ENCODE measurements at regions not wholly inside any gene's neighbourhood (a gene's known extent, or its start where the extent isn't known, plus 50 kb on each side); places are given as distances from the start of the nearest gene placed in this dataset.

- DNase-seq (ENCODE audit: extremely low read depth, low read depth): no peak
- TF ChIP-seq CTCF (IDR thresholded peaks at IDR 0.05; ENCODE audit: low read depth, low read length): no peak
These were observed 572.0 kb downstream of the BCOR start for GRCh38 chrX:39525758-39526157.

- no peak for DNase-seq (ENCODE audit: extremely low read depth, low read depth)
- TF ChIP-seq CTCF (IDR thresholded peaks at IDR 0.05; ENCODE audit: low read depth, low read length): no peak
These were observed 570.7 kb downstream of the BCOR start for GRCh38 chrX:39527025-39527424.

- no peak for TF ChIP-seq CTCF (IDR thresholded peaks at IDR 0.05; ENCODE audit: low read depth, low read length)
- no peak for DNase-seq (ENCODE audit: extremely low read depth, low read depth)
These were observed 569.4 kb downstream of the BCOR start for GRCh38 chrX:39528161-39528916.

GRCh38 chrX:39532761-39533160, 565.0 kb downstream of the BCOR start:
- DNase-seq (ENCODE audit: extremely low read depth, low read depth): no peak
- TF ChIP-seq CTCF (IDR thresholded peaks at IDR 0.05; ENCODE audit: low read depth, low read length): no peak

GRCh38 chrX:39534949-39535348, 562.8 kb downstream of the BCOR start:
- no peak for TF ChIP-seq CTCF (IDR thresholded peaks at IDR 0.05; ENCODE audit: low read depth, low read length)
- no peak for DNase-seq (ENCODE audit: extremely low read depth, low read depth)

- no peak for TF ChIP-seq CTCF (IDR thresholded peaks at IDR 0.05; ENCODE audit: low read depth, low read length)
These were observed 561.5 kb downstream of the BCOR start for GRCh38 chrX:39536211-39536610.

GRCh38 chrX:39541881-39542280, 555.9 kb downstream of the BCOR start:
- no peak for TF ChIP-seq CTCF (IDR thresholded peaks at IDR 0.05; ENCODE audit: low read depth, low read length)

More at GRCh38 chrX:39536211-39536610, 561.5 kb downstream of the BCOR start:
- no peak for DNase-seq (ENCODE audit: extremely low read depth, low read depth)

More at GRCh38 chrX:39541881-39542280, 555.9 kb downstream of the BCOR start:
- DNase-seq (ENCODE audit: extremely low read depth, low read depth): no peak

Measured in AG09319 (cell line).